HepG2 (cell line): ENCODE measurements at regions not wholly inside any gene's neighbourhood (a gene's known extent, or its start where the extent isn't known, plus 50 kb on each side); places are given as distances from the start of the nearest gene placed in this dataset.

ENCODE experiments used
- ATAC-seq: fragments of 200-7000 bp; cut with Tn5 transposase; 3 replicates; pipeline ENCODE4 v1.9.1; 2020; ENCODE audit warnings: mild to moderate bottlenecking, moderate library complexity
- BruUV-seq: library from RNA; stranded (reverse); fragments of 400-500 nt; replicated peaks from 2 replicates; lab custom pipeline; 2021; lab: Mats Ljungman, UMichigan
- CTCF ChIA-PET: fragments of 300-600 bp; formaldehyde crosslinking; extraction: SDS; loops from one replicate; lab custom pipeline; 2021; ENCODE audit warnings: low total read pairs, inconsistent platforms, low intra/inter-chr PET ratio; lab: Yijun Ruan, JAX
- POLR2A ChIA-PET: fragments of 350-600 bp; sonication (Branson Sonifier 250); formaldehyde crosslinking; loops from one replicate; lab custom pipeline; 2020; ENCODE audit warnings: antibody characterized with exemption, inconsistent platforms; lab: Yijun Ruan, JAX
- DNase-seq: peaks from one replicate; pipeline ENCODE4 v3.0.0-alpha.2; 2015; ENCODE audit warnings: low spot score
- FAIRE-seq: peaks from 3 replicates; lab custom pipeline; 2011; peaks lifted over from hg19 to GRCh38; lab: Jason Lieb, UNC
- H2AFZ ChIP-seq: one replicate; pipeline ENCODE4 v1.6.1; 2011; ENCODE audit warnings: low read length, inconsistent platforms
- H3K27ac ChIP-seq: fragments of 300-600 bp; 3 replicates; pipeline ENCODE4 v1.8.0; 2011; ENCODE audit warnings: mixed run types, mild to moderate bottlenecking, mixed read lengths, low read length, inconsistent platforms; ENCODE audit not compliant: insufficient read depth; ENCODE audit errors: extremely low read length
- H3K27me3 ChIP-seq, 2 experiments: fragments of 200-600 bp in 1 of 2; 2 replicates in 1 of 2; 3 replicates in 1 of 2; pipeline versions ENCODE4 v1.6.0 to v1.8.0; 2011; ENCODE audit warnings: low read length in 2 of 2, mild to moderate bottlenecking in 2 of 2, moderate library complexity in 2 of 2, inconsistent platforms in 1 of 2; ENCODE audit not compliant: insufficient read depth in 2 of 2, control insufficient read depth in 1 of 2
- H3K36me3 ChIP-seq, 2 experiments: fragments of 200-600 bp in 1 of 2; replicated peaks in 1 of 2; 2 replicates in 1 of 2; 3 replicates in 1 of 2; pipeline versions ENCODE4 v1.5.1 to v1.8.0; 2011; ENCODE audit warnings: low read length in 2 of 2, inconsistent platforms in 1 of 2; ENCODE audit not compliant: insufficient read depth in 2 of 2, control insufficient read depth in 1 of 2
- H3K4me1 ChIP-seq: 2 replicates; pipeline ENCODE4 v1.5.1; 2012; ENCODE audit warnings: low read length, inconsistent platforms; ENCODE audit not compliant: insufficient read depth
- H3K4me2 ChIP-seq: 2 replicates; pipeline ENCODE4 v1.6.0; 2011; ENCODE audit warnings: low read depth, low read length, inconsistent platforms
- H3K4me3 ChIP-seq, 3 experiments: fragments of 200-600 bp in 1 of 3; sonication (generic), shearing (Covaris generic) in 1 of 3; replicated peaks in 1 of 3; 2 replicates each; pipeline ENCODE4 v1.5.1; 2011 to 2016; ENCODE audit warnings: low read length in 3 of 3, inconsistent platforms in 2 of 3, low read depth in 2 of 3, mild to moderate bottlenecking in 2 of 3, control low read depth in 1 of 3, mixed read lengths in 1 of 3; ENCODE audit not compliant: insufficient read depth in 1 of 3
- H3K79me2 ChIP-seq: one replicate; pipeline ENCODE4 v1.6.1; 2011; ENCODE audit warnings: low read length, inconsistent platforms; ENCODE audit not compliant: insufficient read depth
- H3K9ac ChIP-seq: 2 replicates; pipeline ENCODE4 v1.6.0; 2011; ENCODE audit warnings: mild to moderate bottlenecking, low read depth, low read length, inconsistent platforms; ENCODE audit not compliant: insufficient read depth
- H3K9me3 ChIP-seq: 2 replicates; pipeline ENCODE4 v1.5.1; 2012; ENCODE audit warnings: mild to moderate bottlenecking, low read length
- H4K20me1 ChIP-seq: 2 replicates; pipeline ENCODE4 v1.6.0; 2011; ENCODE audit warnings: inconsistent platforms, mild to moderate bottlenecking, low read length, moderate library complexity; ENCODE audit not compliant: insufficient read depth
- CHCHD3 ChIP-seq: sonication (generic); formaldehyde crosslinking; IDR thresholded peaks from 2 replicates; pipeline ENCODE4 v1.8.0; 2022; ENCODE audit warnings: mild to moderate bottlenecking, missing genetic modification reagents, moderate library complexity
- IRF1 ChIP-seq: sonication (generic); formaldehyde crosslinking; IDR thresholded peaks from 2 replicates; pipeline ENCODE4 v1.4.0; 2020; ENCODE audit warnings: low read depth, mild to moderate bottlenecking, missing genetic modification reagents
- ISX ChIP-seq: sonication (generic); formaldehyde crosslinking; conservative IDR thresholded peaks from 2 replicates; pipeline ENCODE4 v1.5.0; 2020; ENCODE audit warnings: missing genetic modification reagents
- KDM4B ChIP-seq: sonication (generic); formaldehyde crosslinking; IDR thresholded peaks from 2 replicates; pipeline ENCODE4 v1.4.0; 2020; ENCODE audit warnings: missing genetic modification reagents
- LBX2 ChIP-seq: sonication (generic); formaldehyde crosslinking; IDR thresholded peaks from 2 replicates; pipeline ENCODE4 v1.5.0; 2020; ENCODE audit warnings: missing genetic modification reagents, mild to moderate bottlenecking, borderline replicate concordance
- PHF20 ChIP-seq: sonication (generic); formaldehyde crosslinking; IDR thresholded peaks from 2 replicates; pipeline ENCODE4 v1.5.0; 2020; ENCODE audit warnings: mild to moderate bottlenecking, missing genetic modification reagents
- PRMT3 ChIP-seq: sonication (generic); formaldehyde crosslinking; IDR thresholded peaks from 2 replicates; pipeline ENCODE4 v1.8.1; 2022; ENCODE audit warnings: low read depth, mild to moderate bottlenecking, moderate library complexity, missing genetic modification reagents, borderline replicate concordance
- RBFOX2 ChIP-seq: fragments of 200-400 bp; formaldehyde crosslinking; IDR thresholded peaks from 2 replicates; pipeline ENCODE4 v1.6.1; 2017; ENCODE audit warnings: low read depth, mild to moderate bottlenecking, low read length
- ZNF33A ChIP-seq: sonication (generic); formaldehyde crosslinking; IDR thresholded peaks from 2 replicates; pipeline ENCODE4 v1.5.1; 2020; ENCODE audit warnings: missing genetic modification reagents, mild to moderate bottlenecking, moderate library complexity, borderline replicate concordance
- ZNF512 ChIP-seq: sonication (generic); formaldehyde crosslinking; IDR thresholded peaks from 2 replicates; pipeline ENCODE4 v1.4.0; 2020; ENCODE audit warnings: mild to moderate bottlenecking, missing genetic modification reagents
- ZNF552 ChIP-seq: sonication (generic); formaldehyde crosslinking; IDR thresholded peaks from 2 replicates; pipeline ENCODE4 v1.9.0; 2022; ENCODE audit warnings: missing genetic modification reagents, mild to moderate bottlenecking, borderline replicate concordance
- ZSCAN12 ChIP-seq: sonication (generic); formaldehyde crosslinking; IDR thresholded peaks from 2 replicates; pipeline ENCODE4 v1.9.0; 2021; ENCODE audit warnings: mild to moderate bottlenecking, missing genetic modification reagents
- WGBS: methylation state at CpG from one replicate; pipeline ENCODE4 v1.1.6; 2017; ENCODE audit warnings: low lambda C conversion rate; 5-methylcytosine and 5-hydroxymethylcytosine counted together
- in situ Hi-C: cut with HindIII; loops from 2 replicates; pipeline ENCODE4 v1.10.0; 2017; ENCODE audit warnings: low pct_unique_long_range_greater_than_20kb; ENCODE audit not compliant: extremely low pct_ligation_motif_present
- intact Hi-C: fragments of 100-400 bp; cut with micrococcal nuclease; formaldehyde crosslinking; loops from one replicate; pipeline ENCODE4 v1.10.0; 2022; ENCODE audit not compliant: unreplicated experiment

- Histone ChIP-seq H3K27ac (no peak overlapping the region), H3K4me2 (no peak overlapping the region), H3K27me3 (0 out of 5 replicates have a peak, but pooled peaks cover 0 to 1% of the 10 kb centered on the region in 2 experiments), H3K79me2 (no peaks in the 10 kb centered on the region), H2AFZ (no peak overlapping the region), H3K4me1 (no peaks in the 10 kb centered on the region), H4K20me1 (no peaks in the 10 kb centered on the region), H3K4me3 (no peak overlapping the region), H3K36me3 (no peaks in the 10 kb centered on the region), H3K9ac (no peak overlapping the region), H3K9me3 (no peaks in the 10 kb centered on the region)
- BruUV-seq: no TSS peak
- WGBS: 5% methylated on average over 2 of the region's 2 CpGs
- no peak for TF ChIP-seq ZNF512 (CRISPR knock-in tag)
- TF ChIP-seq ZNF33A (CRISPR knock-in tag): no peak
- no peak for TF ChIP-seq RBFOX2
- no peak for TF ChIP-seq ZNF552 (CRISPR knock-in tag)
- TF ChIP-seq KDM4B (CRISPR knock-in tag): no peak
- TF ChIP-seq ISX: no peak
- TF ChIP-seq CHCHD3 (CRISPR knock-in tag): no peak
- TF ChIP-seq ZSCAN12 (CRISPR knock-in tag): no peak
- TF ChIP-seq IRF1: no peak
- TF ChIP-seq LBX2: no peak
- no peak for TF ChIP-seq PHF20 (CRISPR knock-in tag)
- no peak for TF ChIP-seq PRMT3
- in situ Hi-C loops: no loop called here
- CTCF ChIA-PET: no interaction called here
- intact Hi-C loops: no loop called here
- DNase-seq (no peak), FAIRE-seq (no peak), ATAC-seq (no peak)
- POLR2A ChIA-PET: no interaction called here
Observed at GRCh38 chr12:58252914-58253313, 311.5 kb downstream of the ATP23 start.
